Skeletal muscle cell (primary cell): ENCODE measurements at regions not wholly inside any gene's neighbourhood (a gene's known extent, or its start where the extent isn't known, plus 50 kb on each side); places are given as distances from the start of the nearest gene placed in this dataset.
A peak's percentile ranks its signal among the peaks of the same experiment; 100 is the strongest.

Experiments
- DNase-seq: peaks from one replicate; pipeline ENCODE4 v3.0.0-alpha.2; 2010; ENCODE audit warnings: low read depth
- H3K4me3 ChIP-seq: 2 replicates; pipeline ENCODE4 v1.5.1; 2011; ENCODE audit warnings: low read depth, mild to moderate bottlenecking, control low read depth, low read length, moderate library complexity

- no peak overlapping the region for H3K4me3 ChIP-seq
- no peak for DNase-seq
Observed at GRCh38 chr4:38489011-38489861, 174.8 kb upstream of the KLF3 start.

- H3K4me3 ChIP-seq, result no peak overlapping the region
- DNase-seq, result peak; percentile 23
Observed at GRCh38 chr4:38489924-38490639, 173.9 kb upstream of the KLF3 start.

GRCh38 chr4:38490753-38491446, 173.1 kb upstream of the KLF3 start:
- no peak for DNase-seq
- no peak overlapping the region for H3K4me3 ChIP-seq

DNA sequence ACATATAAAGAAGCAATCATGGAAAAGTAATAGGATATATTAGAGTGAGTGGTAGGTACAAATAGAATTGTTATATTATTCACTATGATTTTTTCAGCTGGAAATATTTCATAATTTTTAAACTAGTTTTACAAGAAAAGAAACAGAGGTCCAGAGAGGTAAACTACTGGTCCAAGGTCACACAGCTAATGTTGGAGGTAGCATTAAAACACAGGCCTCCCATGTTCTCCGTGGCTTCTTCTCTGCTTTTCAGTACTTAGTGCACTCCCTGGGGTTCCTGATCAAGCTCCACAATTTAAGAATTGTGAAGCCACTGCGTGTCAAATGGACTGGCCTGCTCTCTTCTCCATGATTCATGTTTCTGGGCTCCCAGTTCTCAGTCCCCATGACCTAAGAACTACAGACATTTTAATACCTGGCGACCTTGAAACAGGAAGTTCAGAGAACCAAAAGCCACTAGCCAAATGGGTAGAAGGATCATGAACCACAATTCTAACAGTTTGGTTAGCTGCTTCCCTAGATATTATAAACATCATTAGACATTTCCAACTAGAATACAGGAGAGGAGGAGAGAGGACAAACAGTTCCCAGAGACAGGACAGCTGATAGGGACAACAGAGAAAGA, 172.0 kb upstream of the KLF3 start:
- no peak for DNase-seq
- H3K4me3 ChIP-seq, result no peak overlapping the region

DNA sequence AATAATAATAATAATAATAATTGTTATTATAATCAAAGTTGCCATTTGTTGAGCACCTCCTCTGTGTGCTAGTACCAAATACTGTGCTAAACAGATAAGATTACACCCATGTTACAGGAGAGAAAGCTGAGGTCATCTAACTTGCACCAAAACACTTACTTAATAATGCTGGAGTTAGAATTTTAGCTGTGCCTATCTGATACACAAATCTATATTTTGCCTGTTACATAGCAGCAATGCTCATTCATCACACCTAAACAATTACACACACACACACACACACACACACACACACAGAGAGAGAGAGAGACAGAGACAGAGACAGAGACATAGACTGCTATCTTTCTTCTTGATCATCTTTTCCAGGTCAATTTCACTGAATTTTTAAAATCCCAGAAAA, 170.9 kb upstream of the KLF3 start:
- DNase-seq, result no peak
- H3K4me3 ChIP-seq, result no peak overlapping the region

DNA sequence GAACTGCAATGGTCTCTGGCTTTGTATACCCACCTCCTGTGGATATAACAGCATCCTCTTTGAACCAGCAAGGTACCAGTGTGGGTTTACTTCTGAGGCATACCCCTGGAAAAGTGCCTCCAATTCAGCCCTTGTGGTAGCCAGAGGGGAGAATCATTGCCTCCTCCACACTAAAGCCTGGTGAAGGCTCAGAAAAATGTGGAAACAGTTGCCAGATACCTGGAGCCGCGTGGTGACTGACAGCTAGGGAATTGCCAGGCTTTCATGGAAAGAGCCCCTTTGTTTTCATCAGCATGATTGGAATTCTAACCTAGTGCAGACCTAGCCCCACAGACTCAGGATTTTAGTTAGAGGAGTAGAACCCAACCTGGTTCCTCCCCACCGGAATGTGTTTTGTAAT, 168.6 kb upstream of the KLF3 start:
- H3K4me3 ChIP-seq, result no peak overlapping the region
- DNase-seq, result no peak

DNA sequence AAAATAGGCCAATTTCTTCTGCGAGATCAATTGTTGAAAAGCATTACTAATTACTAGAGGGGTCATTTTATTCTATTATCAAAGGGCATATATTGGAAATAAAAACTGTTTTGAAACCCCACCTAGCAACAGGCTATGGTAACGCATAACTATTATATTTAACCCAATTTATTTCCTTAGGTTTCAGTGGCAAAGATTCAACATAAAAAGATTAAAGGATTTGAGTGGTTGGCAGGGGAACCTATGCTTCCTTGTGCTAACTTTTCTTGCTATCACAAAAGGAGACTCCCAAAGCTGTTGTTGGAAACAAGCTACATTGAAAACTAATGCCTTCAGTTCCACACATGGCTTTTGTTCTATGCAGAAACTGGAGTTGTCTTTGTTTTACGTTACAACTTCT, 166.9 kb upstream of the KLF3 start:
- no peak for DNase-seq
- no peak overlapping the region for H3K4me3 ChIP-seq

- H3K4me3 ChIP-seq, result no peak overlapping the region
- no peak for DNase-seq
Observed at GRCh38 chr4:38499101-38499500, 164.9 kb upstream of the KLF3 start.

DNA sequence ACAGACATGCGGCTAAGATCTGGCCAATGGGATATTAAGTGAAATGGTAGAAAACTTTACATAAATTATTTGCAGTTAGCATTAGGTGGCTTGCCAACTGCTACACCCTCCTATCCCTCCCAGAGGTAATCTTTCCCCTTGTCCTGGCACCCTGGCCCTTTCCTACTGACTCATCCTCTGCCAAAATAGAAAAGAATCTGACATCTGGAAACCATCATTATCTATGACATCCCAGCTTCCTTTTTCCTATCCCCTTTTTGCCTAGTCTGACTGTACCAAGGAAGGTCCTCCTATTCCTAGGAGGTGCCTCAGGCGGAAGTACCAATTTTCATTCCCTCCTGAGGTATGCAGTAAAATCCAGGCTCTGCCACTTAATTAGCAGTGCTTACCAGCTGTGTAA, 163.6 kb upstream of the KLF3 start:
- H3K4me3 ChIP-seq, result no peak overlapping the region
- no peak for DNase-seq

DNA sequence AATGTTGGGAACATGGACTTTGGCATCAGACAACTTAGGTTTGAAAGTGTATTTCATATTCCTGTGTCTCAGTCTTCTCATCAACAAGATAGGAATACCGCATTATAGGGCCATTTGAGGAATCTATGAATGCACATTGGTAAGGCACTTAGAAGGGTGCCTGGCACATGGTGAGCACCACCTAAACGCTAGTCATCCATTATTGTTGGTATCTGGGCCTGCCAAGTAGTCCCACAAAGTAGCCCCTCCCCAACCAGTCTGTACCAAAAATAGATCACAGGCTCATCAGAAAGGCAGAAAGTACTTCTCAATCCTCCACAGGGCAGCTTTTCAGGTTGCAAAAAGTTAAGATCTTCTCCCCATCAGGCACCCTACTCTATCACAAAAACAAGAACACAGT, 162.3 kb upstream of the KLF3 start:
- DNase-seq, result no peak
- no peak overlapping the region for H3K4me3 ChIP-seq

DNA sequence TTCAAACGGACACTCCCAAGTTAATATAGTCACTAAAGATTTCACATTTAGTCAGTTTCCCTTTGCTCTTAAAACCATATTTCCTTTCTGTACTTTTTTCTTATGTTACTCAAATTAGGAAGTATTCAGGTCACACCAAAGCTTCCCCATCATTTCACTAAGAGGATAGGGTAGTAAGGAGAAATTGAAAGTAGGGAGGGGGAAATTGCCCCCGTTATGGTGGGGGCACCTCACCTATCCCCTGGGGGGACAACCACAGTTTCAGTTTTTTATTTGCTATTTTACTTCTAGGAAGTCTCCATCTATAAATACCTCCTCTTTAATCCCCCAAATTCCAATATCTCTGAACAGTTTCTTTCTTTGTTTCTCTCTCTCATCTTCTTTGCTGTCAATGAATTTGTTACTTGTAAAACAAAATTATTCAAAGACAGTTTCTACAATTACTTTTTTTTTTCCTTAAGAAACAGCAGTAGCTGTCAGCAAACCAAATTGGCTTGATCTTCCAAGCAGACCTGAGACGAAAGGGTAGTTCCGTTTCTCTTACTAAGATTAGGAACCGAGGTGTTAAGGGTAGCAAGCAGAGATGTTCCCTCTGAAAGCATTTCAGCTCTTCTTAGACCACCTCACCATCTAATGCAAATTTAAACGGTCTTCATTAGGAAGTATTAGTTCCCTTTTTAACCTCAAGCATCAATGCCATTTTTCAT, 160.2 kb upstream of the KLF3 start:
- no peak for DNase-seq
- H3K4me3 ChIP-seq, result no peak overlapping the region

DNA sequence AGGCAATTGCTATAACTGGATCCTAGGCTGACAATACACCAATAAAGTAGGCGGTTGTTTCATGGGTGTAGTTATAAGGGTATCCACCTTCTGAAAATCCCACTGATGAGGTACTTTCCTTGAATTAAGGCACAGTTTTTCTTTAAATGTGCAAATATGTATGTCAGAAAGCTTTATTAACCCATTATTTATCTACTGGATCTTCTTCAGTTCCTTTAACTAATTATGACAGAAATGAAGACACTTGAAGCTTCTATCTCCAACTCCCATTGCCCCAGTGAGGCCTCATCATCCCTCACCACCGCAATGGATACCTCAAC, 159.6 kb upstream of the KLF3 start:
- no peak for DNase-seq
- no peak overlapping the region for H3K4me3 ChIP-seq

- no peak for DNase-seq
- H3K4me3 ChIP-seq, result no peak overlapping the region
Observed at GRCh38 chr4:38509551-38509950, 154.4 kb upstream of the KLF3 start.

DNA sequence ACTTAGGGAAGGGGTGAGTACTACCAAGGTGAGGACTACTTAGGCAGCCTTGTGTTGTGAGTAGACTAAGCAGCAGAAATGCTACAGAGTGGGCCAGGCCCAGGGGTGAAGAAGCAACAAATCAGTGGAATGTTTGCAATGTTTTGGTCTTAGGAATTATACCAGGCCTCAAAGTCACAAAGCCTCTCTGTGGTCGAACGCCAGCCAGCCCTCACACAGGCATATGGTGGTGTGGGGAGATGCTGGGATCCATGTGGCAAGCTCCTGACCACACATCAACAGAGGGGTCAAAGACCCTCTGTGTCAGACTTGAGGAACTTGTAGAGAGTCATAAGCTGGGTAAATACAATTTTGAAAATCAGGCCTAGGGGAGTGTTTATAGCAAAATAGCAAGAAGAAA, 153.8 kb upstream of the KLF3 start:
- no peak for DNase-seq
- no peak overlapping the region for H3K4me3 ChIP-seq

DNA sequence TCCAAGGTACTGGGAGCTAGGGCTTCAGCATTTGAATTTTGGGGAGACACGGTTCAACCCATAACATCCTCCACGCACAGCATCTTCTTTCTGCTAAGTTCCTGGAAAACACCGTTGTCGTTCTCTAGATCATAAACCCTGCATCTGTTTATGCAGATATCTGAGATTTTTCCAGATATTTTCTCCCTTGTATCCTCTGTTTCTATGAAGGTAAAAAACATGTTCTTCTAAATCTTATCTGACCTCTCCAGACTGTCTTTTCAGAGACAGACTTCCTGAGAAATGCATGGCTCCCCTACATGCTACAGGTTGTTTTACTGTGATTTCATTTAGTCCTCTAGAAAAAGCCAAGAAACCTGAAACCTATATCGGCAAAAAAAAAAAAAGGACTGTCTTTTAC, 152.3 kb upstream of the KLF3 start:
- H3K4me3 ChIP-seq, result no peak overlapping the region
- DNase-seq, result no peak

DNA sequence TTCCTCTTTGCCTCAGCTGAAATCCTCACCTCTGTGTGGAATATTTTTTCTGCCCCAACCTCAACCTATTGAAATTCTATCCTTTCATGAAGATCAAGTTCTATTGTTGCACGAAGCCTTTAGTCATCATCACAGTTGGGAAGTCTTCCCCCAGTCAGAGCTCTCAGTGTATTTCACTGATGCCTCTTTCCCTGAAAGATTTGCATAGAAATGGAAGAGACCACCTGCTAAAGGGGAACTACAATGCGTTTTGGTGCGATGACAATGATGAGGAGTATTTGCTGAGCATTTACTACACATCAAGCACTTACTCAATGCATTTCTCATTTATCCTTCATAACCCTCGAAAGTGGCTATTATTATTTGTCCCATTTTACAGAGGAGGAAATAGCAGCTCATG, 151.2 kb upstream of the KLF3 start:
- no peak overlapping the region for H3K4me3 ChIP-seq

DNA sequence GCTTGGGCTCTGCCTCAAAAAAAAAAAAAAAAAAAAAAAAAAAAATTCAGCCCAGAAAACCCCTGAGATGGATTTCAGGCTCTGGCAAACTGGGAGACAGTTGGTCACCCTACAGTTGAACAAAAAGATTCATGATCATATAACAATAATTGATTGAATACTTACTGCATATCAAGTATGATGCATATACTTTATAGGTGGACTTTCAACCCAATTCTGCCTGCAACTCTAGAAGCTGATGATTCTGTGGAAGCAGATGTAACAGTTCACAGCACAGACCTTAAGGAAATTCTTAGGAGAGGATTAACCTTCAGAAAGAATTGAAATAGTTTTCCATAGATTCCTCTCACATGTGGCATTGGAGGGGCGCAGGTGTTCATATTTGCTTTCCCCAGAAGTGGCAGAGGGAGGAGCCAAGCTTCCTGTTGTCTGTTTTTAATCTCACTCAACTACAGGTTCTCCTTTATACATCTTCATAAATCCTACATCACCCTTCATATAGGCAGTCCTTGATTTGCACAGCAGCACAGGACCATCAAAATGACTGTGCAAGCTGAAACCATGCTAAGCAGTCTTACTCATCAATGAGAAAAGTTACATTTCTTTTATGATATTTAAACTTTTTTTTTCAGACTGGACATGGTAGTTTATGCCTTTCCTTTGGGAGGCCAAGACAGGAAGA, 149.4 kb upstream of the KLF3 start:
- no peak for DNase-seq
- H3K4me3 ChIP-seq, result no peak overlapping the region

More for the DNA sequence above, 151.2 kb upstream of the KLF3 start:
- no peak for DNase-seq

GRCh38 chr4:38516190-38516589, 147.8 kb upstream of the KLF3 start:
- no peak overlapping the region for H3K4me3 ChIP-seq
- DNase-seq, result no peak

DNA sequence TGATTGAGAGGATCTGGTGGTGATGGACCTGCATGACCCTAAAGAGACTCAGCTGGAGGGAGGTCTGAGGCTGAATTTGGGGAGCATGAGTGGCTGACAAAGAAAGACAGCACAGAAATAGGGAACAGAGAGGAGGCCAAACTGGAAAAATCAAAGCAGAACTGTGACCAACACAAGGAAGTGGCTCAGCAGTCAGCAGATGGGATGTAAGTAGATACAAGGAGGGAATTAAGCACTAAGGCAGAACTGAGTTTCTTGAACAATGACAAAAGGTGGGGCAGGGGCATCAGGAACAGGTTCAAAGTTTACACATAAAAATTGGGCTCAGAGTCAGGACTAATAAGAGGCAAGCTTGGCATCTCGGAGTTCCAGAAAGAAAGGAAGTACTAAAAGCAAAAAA, 144.3 kb upstream of the KLF3 start:
- no peak overlapping the region for H3K4me3 ChIP-seq
- DNase-seq, result no peak
